ENCODE measurements at regions not wholly inside any gene's neighbourhood (a gene's known extent, or its start where the extent isn't known, plus 50 kb on each side); places are given as distances from the start of the nearest gene placed in this dataset.
"Not testable (repeated sequence)": the region's sequence is repeated elsewhere in the genome, so short reads cannot be mapped to it uniquely, and the experiment has no call there.

DNA sequence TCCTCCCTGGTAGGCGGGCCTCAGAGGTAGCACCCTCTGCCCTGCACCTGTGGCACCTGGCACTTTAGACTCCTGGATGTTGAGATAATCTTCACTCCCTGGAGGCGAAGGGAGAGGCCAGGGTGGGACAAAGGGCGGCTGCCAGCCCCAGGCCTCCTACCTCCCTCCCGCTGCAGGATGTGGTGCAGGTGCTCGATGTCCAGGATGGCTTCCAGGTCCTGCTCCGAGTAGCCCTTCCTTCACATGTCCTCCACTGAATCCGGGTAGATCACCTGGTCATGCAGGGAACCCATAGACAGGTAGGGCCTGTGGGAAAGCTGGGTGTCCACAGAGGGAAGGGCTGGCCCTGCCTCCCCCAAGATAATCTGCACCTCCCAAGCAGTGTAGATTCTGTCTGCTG is 1075.6 kb downstream of the RPIA start:
- TF ChIP-seq, protein P1, sequence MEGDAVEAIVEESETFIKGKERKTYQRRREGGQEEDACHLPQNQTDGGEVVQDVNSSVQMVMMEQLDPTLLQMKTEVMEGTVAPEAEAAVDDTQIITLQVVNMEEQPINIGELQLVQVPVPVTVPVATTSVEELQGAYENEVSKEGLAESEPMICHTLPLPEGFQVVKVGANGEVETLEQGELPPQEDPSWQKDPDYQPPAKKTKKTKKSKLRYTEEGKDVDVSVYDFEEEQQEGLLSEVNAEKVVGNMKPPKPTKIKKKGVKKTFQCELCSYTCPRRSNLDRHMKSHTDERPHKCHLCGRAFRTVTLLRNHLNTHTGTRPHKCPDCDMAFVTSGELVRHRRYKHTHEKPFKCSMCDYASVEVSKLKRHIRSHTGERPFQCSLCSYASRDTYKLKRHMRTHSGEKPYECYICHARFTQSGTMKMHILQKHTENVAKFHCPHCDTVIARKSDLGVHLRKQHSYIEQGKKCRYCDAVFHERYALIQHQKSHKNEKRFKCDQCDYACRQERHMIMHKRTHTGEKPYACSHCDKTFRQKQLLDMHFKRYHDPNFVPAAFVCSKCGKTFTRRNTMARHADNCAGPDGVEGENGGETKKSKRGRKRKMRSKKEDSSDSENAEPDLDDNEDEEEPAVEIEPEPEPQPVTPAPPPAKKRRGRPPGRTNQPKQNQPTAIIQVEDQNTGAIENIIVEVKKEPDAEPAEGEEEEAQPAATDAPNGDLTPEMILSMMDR (IDR thresholded peaks at IDR 0.05; ENCODE audit: low read length) = not testable (repeated sequence)
- not testable (repeated sequence) for TF ChIP-seq EZH2 (IDR thresholded peaks at IDR 0.05; ENCODE audit: borderline replicate concordance, low read length)
